C4-2B (cell line): ENCODE measurements at regions not wholly inside any gene's neighbourhood (a gene's known extent, or its start where the extent isn't known, plus 50 kb on each side); places are given as distances from the start of the nearest gene placed in this dataset.

Experiments used
- H3K27ac ChIP-seq: fragments of 450-650 bp; 2 replicates; pipeline ENCODE4 v1.5.1; 2017
- CTCF ChIP-seq: fragments of 450-650 bp; conservative IDR thresholded peaks from 2 replicates; pipeline ENCODE4 v1.5.1; 2017; ENCODE audit warnings: mild to moderate bottlenecking
- ZFX ChIP-seq: fragments of 450-650 bp; IDR thresholded peaks from 2 replicates; pipeline ENCODE4 v1.6.1; 2017

GRCh38 chr7:46630031-46630430, 709.0 kb upstream of the IGFBP3 start:
- H3K27ac ChIP-seq = no peak overlapping the region
- TF ChIP-seq ZFX = no peak

DNA sequence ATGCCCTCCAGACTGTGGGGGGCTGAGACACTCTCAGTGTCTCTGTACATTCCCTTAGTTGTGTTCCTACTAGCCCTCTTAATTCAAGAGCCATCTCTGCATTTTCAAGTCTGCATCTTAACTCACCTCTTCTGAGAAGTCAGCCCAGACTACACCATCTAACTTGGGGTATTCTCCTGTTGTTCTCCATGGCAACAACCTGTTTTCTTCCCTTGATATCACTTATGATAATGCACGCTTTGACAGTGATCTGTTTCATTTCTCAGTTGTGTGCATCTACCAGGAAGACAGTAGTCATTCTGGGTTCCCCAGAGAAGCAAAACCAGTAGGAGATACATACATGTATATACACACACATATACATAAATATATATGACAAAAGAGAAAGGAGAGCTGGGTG, 707.3 kb upstream of the IGFBP3 start:
- no peak overlapping the region for H3K27ac ChIP-seq
- TF ChIP-seq ZFX (no peak), CTCF (no peak)

DNA sequence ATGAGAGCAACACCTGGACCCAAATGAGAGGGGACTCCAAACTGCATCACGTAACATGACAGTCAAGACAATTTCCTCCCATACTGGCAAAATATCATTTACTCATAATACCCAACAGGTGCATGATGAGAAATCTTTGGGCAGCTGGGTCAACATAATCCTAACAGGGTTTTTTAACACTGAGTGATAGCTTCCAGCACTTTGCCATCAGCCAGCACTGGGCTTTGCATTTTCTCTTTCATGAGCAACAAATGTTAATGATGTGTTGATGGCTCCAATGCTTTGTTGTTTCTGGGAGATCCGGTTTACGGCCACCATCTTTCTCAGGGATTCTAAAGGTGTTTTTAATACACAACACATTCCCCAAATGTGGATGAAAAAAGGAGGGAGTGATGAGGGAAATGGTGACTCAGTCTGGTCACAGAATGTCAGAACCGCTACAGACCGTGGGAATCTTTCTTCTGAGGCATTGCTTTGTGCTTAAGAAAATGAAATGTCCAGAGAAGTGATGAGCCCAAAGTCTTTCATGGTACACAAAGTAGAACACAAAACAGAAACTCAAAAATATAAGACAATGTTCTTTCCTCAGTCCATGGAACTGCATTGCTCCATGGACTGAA, 705.7 kb upstream of the IGFBP3 start:
- TF ChIP-seq ZFX (no peak), CTCF (no peak)
- no peak overlapping the region for H3K27ac ChIP-seq

GRCh38 chr7:46626261-46626660, 705.2 kb upstream of the IGFBP3 start:
- no peak overlapping the region for H3K27ac ChIP-seq
- TF ChIP-seq CTCF (no peak), ZFX (no peak)

DNA sequence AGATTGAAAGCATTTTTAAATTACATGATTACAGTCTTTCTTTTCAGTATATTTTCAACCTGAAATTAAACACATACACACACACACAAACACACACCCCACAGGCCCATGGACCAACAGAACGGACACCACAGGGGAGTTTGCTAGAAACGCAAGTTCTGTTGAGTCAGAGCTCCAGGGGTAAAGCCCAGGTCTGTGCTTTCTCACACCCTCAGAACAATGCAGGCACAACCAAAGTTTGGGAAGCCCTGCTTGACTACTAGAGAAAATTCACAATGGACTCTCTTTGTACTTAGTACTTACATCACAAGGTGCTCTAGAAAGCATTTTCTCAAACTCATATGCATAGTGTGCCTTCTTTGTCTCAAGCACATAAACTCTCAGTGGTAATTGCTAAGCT, 704.0 kb upstream of the IGFBP3 start:
- H3K27ac ChIP-seq = no peak overlapping the region
- TF ChIP-seq ZFX (no peak), CTCF (no peak)

GRCh38 chr7:46622251-46622650, 701.2 kb upstream of the IGFBP3 start:
- no peak for TF ChIP-seq ZFX
- no peak for TF ChIP-seq CTCF

GRCh38 chr7:46619723-46620310, 698.7 kb upstream of the IGFBP3 start:
- TF ChIP-seq CTCF = no peak
- no peak for TF ChIP-seq ZFX
- no peak overlapping the region for H3K27ac ChIP-seq

More at GRCh38 chr7:46622251-46622650, 701.2 kb upstream of the IGFBP3 start:
- H3K27ac ChIP-seq = no peak overlapping the region

GRCh38 chr7:46616636-46617035, 695.6 kb upstream of the IGFBP3 start:
- TF ChIP-seq ZFX (no peak), CTCF (no peak)

More at GRCh38 chr7:46616636-46617035, 695.6 kb upstream of the IGFBP3 start:
- H3K27ac ChIP-seq = no peak overlapping the region
